Prostate gland (tissue), 2 donors: ENCODE measurements at regions not wholly inside any gene's neighbourhood (a gene's known extent, or its start where the extent isn't known, plus 50 kb on each side); places are given as distances from the start of the nearest gene placed in this dataset.

Experiments used
- POLR2A ChIP-seq: fragments of 450-650 bp; IDR thresholded peaks from one replicate; pipeline ENCODE4 v1.6.1; 2016; ENCODE audit warnings: antibody characterized with exemption, mild to moderate bottlenecking
- TF ChIP-seq, protein P1 (sequence below), 4 experiments: fragments of 200-600 bp in 2 of 4; fragments of 450-650 bp in 2 of 4; sonication (generic) in 2 of 4; IDR thresholded peaks; 1 replicate in 3 of 4; 2 replicates in 1 of 4; pipeline ENCODE4 v1.5.1; 2016 to 2019; ENCODE audit warnings: antibody characterized with exemption in 4 of 4, mild to moderate bottlenecking in 2 of 4, moderate library complexity in 2 of 4

DNA sequence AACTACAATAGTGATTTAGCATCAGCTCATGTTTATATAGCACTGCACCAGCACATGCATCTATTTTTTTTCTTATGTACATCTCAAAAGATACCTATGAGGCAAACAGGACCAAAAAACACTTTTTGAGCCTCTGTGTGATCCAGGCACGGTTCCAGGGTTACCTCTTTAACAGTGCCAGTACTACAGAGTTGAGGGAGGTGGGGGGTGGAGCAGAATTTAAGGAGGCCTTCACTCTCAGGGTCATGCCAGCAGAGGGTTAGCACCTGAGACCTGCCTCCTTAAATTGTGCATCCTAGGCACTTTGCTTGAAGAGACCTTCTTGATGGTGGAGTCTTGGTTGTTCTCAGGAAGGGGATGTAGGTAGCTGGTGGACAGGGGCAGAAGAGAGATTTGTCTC lies 150.3 kb upstream of the TBL1XR1 start:
- TF ChIP-seq POLR2A, result no peak
- TF ChIP-seq, protein P1, sequence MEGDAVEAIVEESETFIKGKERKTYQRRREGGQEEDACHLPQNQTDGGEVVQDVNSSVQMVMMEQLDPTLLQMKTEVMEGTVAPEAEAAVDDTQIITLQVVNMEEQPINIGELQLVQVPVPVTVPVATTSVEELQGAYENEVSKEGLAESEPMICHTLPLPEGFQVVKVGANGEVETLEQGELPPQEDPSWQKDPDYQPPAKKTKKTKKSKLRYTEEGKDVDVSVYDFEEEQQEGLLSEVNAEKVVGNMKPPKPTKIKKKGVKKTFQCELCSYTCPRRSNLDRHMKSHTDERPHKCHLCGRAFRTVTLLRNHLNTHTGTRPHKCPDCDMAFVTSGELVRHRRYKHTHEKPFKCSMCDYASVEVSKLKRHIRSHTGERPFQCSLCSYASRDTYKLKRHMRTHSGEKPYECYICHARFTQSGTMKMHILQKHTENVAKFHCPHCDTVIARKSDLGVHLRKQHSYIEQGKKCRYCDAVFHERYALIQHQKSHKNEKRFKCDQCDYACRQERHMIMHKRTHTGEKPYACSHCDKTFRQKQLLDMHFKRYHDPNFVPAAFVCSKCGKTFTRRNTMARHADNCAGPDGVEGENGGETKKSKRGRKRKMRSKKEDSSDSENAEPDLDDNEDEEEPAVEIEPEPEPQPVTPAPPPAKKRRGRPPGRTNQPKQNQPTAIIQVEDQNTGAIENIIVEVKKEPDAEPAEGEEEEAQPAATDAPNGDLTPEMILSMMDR (IDR thresholded peaks at IDR 0.05), result no peak
